GM23338 (cell line): ENCODE measurements at regions not wholly inside any gene's neighbourhood (a gene's known extent, or its start where the extent isn't known, plus 50 kb on each side); places are given as distances from the start of the nearest gene placed in this dataset.

Experiments
- ATAC-seq: fragments of 200-7000 bp; cut with Tn5 transposase; 3 replicates; pipeline ENCODE4 v1.9.1; 2020
- DNase-seq: peaks from one replicate; pipeline ENCODE4 v3.0.0-alpha.2; 2015; ENCODE audit warnings: low spot score
- H2AFZ ChIP-seq: fragments of 200-600 bp; sonication (generic); 2 replicates; pipeline ENCODE4 v1.8.0; 2016; ENCODE audit warnings: antibody characterized with exemption, mild to moderate bottlenecking, moderate library complexity
- H3F3A ChIP-seq: fragments of 200-600 bp; sonication (generic); replicated peaks from 2 replicates; pipeline ENCODE4 v1.8.0; 2017; ENCODE audit warnings: antibody characterized with exemption, mixed run types, low read depth
- H3K27ac ChIP-seq: fragments of 200-600 bp; sonication (generic); 2 replicates; pipeline ENCODE4 v1.6.1; 2016; ENCODE audit warnings: low read depth
- H3K27me3 ChIP-seq: fragments of 200-600 bp; sonication (generic); 2 replicates; pipeline ENCODE4 v1.8.0; 2016; ENCODE audit warnings: mild to moderate bottlenecking, mixed run types, moderate library complexity; ENCODE audit not compliant: insufficient read depth
- H3K36me3 ChIP-seq: fragments of 200-600 bp; sonication (generic); 2 replicates; pipeline ENCODE4 v1.8.0; 2016; ENCODE audit warnings: mild to moderate bottlenecking; ENCODE audit not compliant: insufficient read depth
- H3K4me1 ChIP-seq: fragments of 200-600 bp; sonication (generic); 2 replicates; pipeline ENCODE4 v1.8.0; 2016; ENCODE audit warnings: mild to moderate bottlenecking, moderate library complexity; ENCODE audit not compliant: insufficient read depth
- H3K4me2 ChIP-seq: fragments of 200-600 bp; sonication (generic); 2 replicates; pipeline ENCODE4 v1.7.1; 2017; ENCODE audit warnings: mixed run types
- H3K4me3 ChIP-seq: fragments of 200-600 bp; sonication (generic); 2 replicates; pipeline ENCODE4 v1.6.1; 2016; ENCODE audit warnings: mixed run types
- H3K79me2 ChIP-seq: fragments of 200-600 bp; sonication (generic); replicated peaks from 2 replicates; pipeline ENCODE4 v1.8.0; 2017; ENCODE audit warnings: mild to moderate bottlenecking; ENCODE audit not compliant: insufficient read depth
- H3K9me2 ChIP-seq: fragments of 200-600 bp; sonication (generic); 2 replicates; pipeline ENCODE4 v1.8.0; 2017; ENCODE audit not compliant: insufficient read depth
- H4K20me1 ChIP-seq: fragments of 200-600 bp; sonication (generic); replicated peaks from 2 replicates; pipeline ENCODE4 v1.8.0; 2017; ENCODE audit warnings: mild to moderate bottlenecking; ENCODE audit not compliant: insufficient read depth
- H3K27ac Mint-ChIP-seq: 2 replicates; pipeline ENCODE4 v1.8.0; 2020; ENCODE audit warnings: inconsistent platforms, mild to moderate bottlenecking, moderate library complexity, mixed read lengths
- H3K27me3 Mint-ChIP-seq: 3 replicates; pipeline ENCODE4 v1.8.0; 2022; ENCODE audit warnings: low read depth, mild to moderate bottlenecking, moderate library complexity, mixed read lengths, inconsistent platforms; ENCODE audit not compliant: insufficient read depth, poor library complexity
- H3K36me3 Mint-ChIP-seq: 3 replicates; pipeline ENCODE4 v1.8.0; 2021; ENCODE audit warnings: low read depth, mild to moderate bottlenecking, inconsistent platforms, moderate library complexity, mixed read lengths
- H3K4me1 Mint-ChIP-seq: 3 replicates; pipeline ENCODE4 v1.8.0; 2020; ENCODE audit warnings: mild to moderate bottlenecking, inconsistent platforms, mixed read lengths
- H3K4me3 Mint-ChIP-seq: 3 replicates; pipeline ENCODE4 v1.8.0; 2021; ENCODE audit warnings: moderate library complexity, mild to moderate bottlenecking, inconsistent platforms, mixed read lengths
- H3K9me3 Mint-ChIP-seq: 3 replicates; pipeline ENCODE4 v1.8.0; 2020; ENCODE audit warnings: moderate library complexity, mild to moderate bottlenecking, inconsistent platforms, mixed read lengths
- EZH2 ChIP-seq: fragments of 200-600 bp; sonication (generic); IDR thresholded peaks from one replicate; pipeline ENCODE4 v1.8.0; 2017; ENCODE audit warnings: antibody characterized with exemption, mild to moderate bottlenecking, low read depth; ENCODE audit not compliant: unreplicated experiment
- EZH2phosphoT487 ChIP-seq: fragments of 200-600 bp; sonication (generic); IDR thresholded peaks from one replicate; pipeline ENCODE4 v1.8.1; 2018; ENCODE audit warnings: antibody characterized with exemption; ENCODE audit not compliant: unreplicated experiment
- NANOG ChIP-seq: IDR thresholded peaks from 2 replicates; pipeline ENCODE4 v1.6.1; 2016; ENCODE audit warnings: antibody characterized with exemption, borderline replicate concordance
- POLR2AphosphoS5 ChIP-seq: IDR thresholded peaks from 2 replicates; pipeline ENCODE4 v1.6.1; 2016; ENCODE audit warnings: antibody characterized with exemption, low read depth
- STAT1 ChIP-seq: IDR thresholded peaks from one replicate; pipeline ENCODE4 v1.6.1; 2016; ENCODE audit warnings: antibody characterized with exemption; ENCODE audit not compliant: unreplicated experiment
- ZNF331 ChIP-seq: fragments of 250-450 bp; sonication (Bioruptor Pico); IDR thresholded peaks from 2 replicates; pipeline ENCODE4 v1.5.0; 2020; ENCODE audit warnings: low read depth, mild to moderate bottlenecking, moderate library complexity
- TF ChIP-seq, protein P1 (sequence below): IDR thresholded peaks from one replicate; pipeline ENCODE4 v1.6.1; 2018; ENCODE audit warnings: antibody characterized with exemption; ENCODE audit not compliant: unreplicated experiment
- TF ChIP-seq, protein P2 (sequence below): fragments of 250-450 bp; sonication (Bioruptor Pico); IDR thresholded peaks from 2 replicates; pipeline ENCODE4 v1.5.0; 2020; ENCODE audit warnings: mild to moderate bottlenecking, moderate library complexity
- TF ChIP-seq, protein P3 (sequence below): IDR thresholded peaks from 2 replicates; pipeline ENCODE4 v1.6.1; 2016; ENCODE audit warnings: antibody characterized with exemption

DNA sequence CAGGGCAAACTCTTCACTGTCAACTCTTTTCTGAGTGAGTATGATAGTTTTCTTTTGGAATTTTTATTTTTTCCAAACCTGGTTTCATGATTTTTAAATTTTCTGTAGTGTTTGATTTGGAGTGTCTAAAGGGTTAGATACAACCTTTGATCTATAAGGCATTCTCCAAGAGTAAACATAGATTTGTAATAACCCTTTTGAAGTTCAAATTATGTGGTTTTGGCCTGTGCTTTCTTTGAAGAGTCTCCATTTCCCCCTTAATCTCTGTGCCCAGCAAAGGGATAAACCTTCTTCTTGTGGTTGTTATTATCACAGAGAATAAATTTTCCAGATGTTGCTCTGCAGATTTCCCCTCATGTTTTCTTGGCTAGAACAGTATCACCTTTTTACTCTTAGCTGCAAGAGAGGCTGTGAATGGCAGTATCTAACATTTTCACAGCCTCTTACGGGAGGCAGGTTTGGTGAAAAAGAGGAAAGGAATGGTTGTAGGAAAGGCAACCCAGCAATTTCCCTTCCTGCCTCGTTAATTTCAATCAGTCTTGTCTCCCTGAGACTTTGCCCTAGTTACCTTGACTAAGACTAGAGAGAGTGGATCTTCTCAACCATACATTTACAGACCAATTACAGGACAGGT is 83.3 kb upstream of the AKIRIN2 start (continued):
- no peak for TF ChIP-seq STAT1

DNA sequence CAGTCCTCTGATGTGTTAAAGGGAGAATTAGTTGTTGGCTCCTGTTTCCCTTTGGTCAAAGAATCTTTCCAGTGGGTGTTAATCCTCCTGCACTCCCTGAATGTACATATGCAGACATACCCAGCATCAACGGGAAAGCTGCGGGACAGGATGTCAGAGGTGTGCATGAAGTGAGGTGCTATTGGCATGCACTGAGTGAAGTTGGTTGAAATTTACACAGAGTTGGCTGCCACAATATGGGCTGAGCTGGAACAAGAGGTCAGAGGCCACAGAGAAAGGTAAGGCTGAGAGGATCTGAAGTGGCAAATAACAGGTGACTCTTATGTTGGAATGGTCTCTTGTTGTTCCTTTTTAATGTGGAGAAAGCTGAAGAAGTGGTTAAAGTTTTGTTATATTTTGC is 82.7 kb upstream of the AKIRIN2 start:
- H3K27me3 Mint-ChIP-seq: no peaks in the 10 kb centered on the region
- H3K27ac Mint-ChIP-seq: no peak overlapping the region
- H3K4me3 Mint-ChIP-seq: no peak overlapping the region

More for the DNA sequence above, 82.7 kb upstream of the AKIRIN2 start:
- no peak for TF ChIP-seq POLR2AphosphoS5
- no peak for TF ChIP-seq STAT1
- TF ChIP-seq EZH2: no peak
- TF ChIP-seq, protein P1, sequence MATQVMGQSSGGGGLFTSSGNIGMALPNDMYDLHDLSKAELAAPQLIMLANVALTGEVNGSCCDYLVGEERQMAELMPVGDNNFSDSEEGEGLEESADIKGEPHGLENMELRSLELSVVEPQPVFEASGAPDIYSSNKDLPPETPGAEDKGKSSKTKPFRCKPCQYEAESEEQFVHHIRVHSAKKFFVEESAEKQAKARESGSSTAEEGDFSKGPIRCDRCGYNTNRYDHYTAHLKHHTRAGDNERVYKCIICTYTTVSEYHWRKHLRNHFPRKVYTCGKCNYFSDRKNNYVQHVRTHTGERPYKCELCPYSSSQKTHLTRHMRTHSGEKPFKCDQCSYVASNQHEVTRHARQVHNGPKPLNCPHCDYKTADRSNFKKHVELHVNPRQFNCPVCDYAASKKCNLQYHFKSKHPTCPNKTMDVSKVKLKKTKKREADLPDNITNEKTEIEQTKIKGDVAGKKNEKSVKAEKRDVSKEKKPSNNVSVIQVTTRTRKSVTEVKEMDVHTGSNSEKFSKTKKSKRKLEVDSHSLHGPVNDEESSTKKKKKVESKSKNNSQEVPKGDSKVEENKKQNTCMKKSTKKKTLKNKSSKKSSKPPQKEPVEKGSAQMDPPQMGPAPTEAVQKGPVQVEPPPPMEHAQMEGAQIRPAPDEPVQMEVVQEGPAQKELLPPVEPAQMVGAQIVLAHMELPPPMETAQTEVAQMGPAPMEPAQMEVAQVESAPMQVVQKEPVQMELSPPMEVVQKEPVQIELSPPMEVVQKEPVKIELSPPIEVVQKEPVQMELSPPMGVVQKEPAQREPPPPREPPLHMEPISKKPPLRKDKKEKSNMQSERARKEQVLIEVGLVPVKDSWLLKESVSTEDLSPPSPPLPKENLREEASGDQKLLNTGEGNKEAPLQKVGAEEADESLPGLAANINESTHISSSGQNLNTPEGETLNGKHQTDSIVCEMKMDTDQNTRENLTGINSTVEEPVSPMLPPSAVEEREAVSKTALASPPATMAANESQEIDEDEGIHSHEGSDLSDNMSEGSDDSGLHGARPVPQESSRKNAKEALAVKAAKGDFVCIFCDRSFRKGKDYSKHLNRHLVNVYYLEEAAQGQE: no peak
- no peak for TF ChIP-seq ZNF331
- TF ChIP-seq EZH2phosphoT487: no peak
- no peak for TF ChIP-seq NANOG
- TF ChIP-seq, protein P2, sequence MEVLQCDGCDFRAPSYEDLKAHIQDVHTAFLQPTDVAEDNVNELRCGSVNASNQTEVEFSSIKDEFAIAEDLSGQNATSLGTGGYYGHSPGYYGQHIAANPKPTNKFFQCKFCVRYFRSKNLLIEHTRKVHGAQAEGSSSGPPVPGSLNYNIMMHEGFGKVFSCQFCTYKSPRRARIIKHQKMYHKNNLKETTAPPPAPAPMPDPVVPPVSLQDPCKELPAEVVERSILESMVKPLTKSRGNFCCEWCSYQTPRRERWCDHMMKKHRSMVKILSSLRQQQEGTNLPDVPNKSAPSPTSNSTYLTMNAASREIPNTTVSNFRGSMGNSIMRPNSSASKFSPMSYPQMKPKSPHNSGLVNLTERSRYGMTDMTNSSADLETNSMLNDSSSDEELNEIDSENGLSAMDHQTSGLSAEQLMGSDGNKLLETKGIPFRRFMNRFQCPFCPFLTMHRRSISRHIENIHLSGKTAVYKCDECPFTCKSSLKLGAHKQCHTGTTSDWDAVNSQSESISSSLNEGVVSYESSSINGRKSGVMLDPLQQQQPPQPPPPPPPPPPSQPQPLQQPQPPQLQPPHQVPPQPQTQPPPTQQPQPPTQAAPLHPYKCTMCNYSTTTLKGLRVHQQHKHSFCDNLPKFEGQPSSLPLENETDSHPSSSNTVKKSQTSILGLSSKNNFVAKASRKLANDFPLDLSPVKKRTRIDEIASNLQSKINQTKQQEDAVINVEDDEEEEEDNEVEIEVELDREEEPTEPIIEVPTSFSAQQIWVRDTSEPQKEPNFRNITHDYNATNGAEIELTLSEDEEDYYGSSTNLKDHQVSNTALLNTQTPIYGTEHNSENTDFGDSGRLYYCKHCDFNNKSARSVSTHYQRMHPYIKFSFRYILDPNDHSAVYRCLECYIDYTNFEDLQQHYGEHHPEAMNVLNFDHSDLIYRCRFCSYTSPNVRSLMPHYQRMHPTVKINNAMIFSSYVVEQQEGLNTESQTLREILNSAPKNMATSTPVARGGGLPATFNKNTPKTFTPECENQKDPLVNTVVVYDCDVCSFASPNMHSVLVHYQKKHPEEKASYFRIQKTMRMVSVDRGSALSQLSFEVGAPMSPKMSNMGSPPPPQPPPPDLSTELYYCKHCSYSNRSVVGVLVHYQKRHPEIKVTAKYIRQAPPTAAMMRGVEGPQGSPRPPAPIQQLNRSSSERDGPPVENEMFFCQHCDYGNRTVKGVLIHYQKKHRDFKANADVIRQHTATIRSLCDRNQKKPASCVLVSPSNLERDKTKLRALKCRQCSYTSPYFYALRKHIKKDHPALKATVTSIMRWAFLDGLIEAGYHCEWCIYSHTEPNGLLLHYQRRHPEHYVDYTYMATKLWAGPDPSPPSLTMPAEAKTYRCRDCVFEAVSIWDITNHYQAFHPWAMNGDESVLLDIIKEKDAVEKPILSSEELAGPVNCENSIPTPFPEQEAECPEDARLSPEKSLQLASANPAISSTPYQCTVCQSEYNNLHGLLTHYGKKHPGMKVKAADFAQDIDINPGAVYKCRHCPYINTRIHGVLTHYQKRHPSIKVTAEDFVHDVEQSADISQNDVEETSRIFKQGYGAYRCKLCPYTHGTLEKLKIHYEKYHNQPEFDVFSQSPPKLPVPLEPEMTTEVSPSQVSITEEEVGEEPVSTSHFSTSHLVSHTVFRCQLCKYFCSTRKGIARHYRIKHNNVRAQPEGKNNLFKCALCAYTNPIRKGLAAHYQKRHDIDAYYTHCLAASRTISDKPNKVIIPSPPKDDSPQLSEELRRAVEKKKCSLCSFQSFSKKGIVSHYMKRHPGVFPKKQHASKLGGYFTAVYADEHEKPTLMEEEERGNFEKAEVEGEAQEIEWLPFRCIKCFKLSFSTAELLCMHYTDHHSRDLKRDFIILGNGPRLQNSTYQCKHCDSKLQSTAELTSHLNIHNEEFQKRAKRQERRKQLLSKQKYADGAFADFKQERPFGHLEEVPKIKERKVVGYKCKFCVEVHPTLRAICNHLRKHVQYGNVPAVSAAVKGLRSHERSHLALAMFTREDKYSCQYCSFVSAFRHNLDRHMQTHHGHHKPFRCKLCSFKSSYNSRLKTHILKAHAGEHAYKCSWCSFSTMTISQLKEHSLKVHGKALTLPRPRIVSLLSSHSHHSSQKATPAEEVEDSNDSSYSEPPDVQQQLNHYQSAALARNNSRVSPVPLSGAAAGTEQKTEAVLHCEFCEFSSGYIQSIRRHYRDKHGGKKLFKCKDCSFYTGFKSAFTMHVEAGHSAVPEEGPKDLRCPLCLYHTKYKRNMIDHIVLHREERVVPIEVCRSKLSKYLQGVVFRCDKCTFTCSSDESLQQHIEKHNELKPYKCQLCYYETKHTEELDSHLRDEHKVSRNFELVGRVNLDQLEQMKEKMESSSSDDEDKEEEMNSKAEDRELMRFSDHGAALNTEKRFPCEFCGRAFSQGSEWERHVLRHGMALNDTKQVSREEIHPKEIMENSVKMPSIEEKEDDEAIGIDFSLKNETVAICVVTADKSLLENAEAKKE: no peak
- TF ChIP-seq, protein P3, sequence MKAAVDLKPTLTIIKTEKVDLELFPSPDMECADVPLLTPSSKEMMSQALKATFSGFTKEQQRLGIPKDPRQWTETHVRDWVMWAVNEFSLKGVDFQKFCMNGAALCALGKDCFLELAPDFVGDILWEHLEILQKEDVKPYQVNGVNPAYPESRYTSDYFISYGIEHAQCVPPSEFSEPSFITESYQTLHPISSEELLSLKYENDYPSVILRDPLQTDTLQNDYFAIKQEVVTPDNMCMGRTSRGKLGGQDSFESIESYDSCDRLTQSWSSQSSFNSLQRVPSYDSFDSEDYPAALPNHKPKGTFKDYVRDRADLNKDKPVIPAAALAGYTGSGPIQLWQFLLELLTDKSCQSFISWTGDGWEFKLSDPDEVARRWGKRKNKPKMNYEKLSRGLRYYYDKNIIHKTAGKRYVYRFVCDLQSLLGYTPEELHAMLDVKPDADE: no peak
- Mint-ChIP-seq H3K9me3 (no peaks in the 10 kb centered on the region), H3K4me1 (peaks cover 19% of the 10 kb centered on the region), H3K36me3 (no peaks in the 10 kb centered on the region)
- H4K20me1 ChIP-seq: no peaks in the 10 kb centered on the region
- H2AFZ ChIP-seq: peak overlapping the region; percentile 67; the same call in 1 of the 2 replicates
- no peaks in the 10 kb centered on the region for H3K36me3 ChIP-seq
- no peak overlapping the region for H3K27ac ChIP-seq
- H3K27me3 ChIP-seq: no peaks in the 10 kb centered on the region
- no peak for ATAC-seq
- no peak for DNase-seq
- H3K9me2 ChIP-seq: peaks cover 8% of the 10 kb centered on the region; the same call in 1 of the 2 replicates
- peaks cover 16% of the 10 kb centered on the region for H3K4me1 ChIP-seq
- no peak overlapping the region for H3K4me3 ChIP-seq
- no peak overlapping the region for H3K4me2 ChIP-seq
- no peaks in the 10 kb centered on the region for H3F3A ChIP-seq
- H3K79me2 ChIP-seq: no peaks in the 10 kb centered on the region
